ENCODE measurements at regions not wholly inside any gene's neighbourhood (a gene's known extent, or its start where the extent isn't known, plus 50 kb on each side); places are given as distances from the start of the nearest gene placed in this dataset.

- no peak for TF ChIP-seq ZC3H11A (IDR thresholded peaks at IDR 0.05)
- TF ChIP-seq USF2 (IDR thresholded peaks at IDR 0.05): no peak
- no peak for TF ChIP-seq GATA3 (IDR thresholded peaks at IDR 0.05; ENCODE audit: borderline replicate concordance)
- no peak for TF ChIP-seq ATOH8 (CRISPR knock-in tag; IDR thresholded peaks at IDR 0.05; ENCODE audit: low read depth)
Measured at GRCh38 chr14:29444805-29445204, 482.8 kb downstream of the PRKD1 start (continued).

GRCh38 chr14:29446971-29447370 lies 480.7 kb downstream of the PRKD1 start:
- DNase-seq (ENCODE audit: low read depth in 1 of 2, low spot score in 1 of 2): no peak
- WGBS (ENCODE audit: missing lambda C conversion rate): 20% methylated on average over 5 of the region's 5 CpGs
- H3K27ac ChIP-seq: no peak overlapping the region
- H3K4me2 ChIP-seq: no peak overlapping the region
- POLR2A ChIA-PET: no interaction called here
- no peak overlapping the region for H3K4me3 ChIP-seq
- H3K9me3 ChIP-seq: no peaks in the 10 kb centered on the region
- H3K4me1 ChIP-seq: no peaks in the 10 kb centered on the region
- CTCF ChIA-PET: no interaction called here
- ATAC-seq: no peak
- TF ChIP-seq EHF (CRISPR knock-in tag; IDR thresholded peaks at IDR 0.05): no peak
- no peak for TF ChIP-seq BHLHE40 (IDR thresholded peaks at IDR 0.05; ENCODE audit: low read depth, low read length)
- no peak for TF ChIP-seq FOSB (CRISPR knock-in tag; IDR thresholded peaks at IDR 0.05)
- TF ChIP-seq SREBF2 (IDR thresholded peaks at IDR 0.05): no peak
- TF ChIP-seq RAD21 (conservative IDR thresholded peaks at IDR 0.05 in 1 of 2, IDR thresholded peaks at IDR 0.05 in 1 of 2): no peak
- TF ChIP-seq ATOH8 (CRISPR knock-in tag; IDR thresholded peaks at IDR 0.05; ENCODE audit: low read depth): no peak
- no peak for TF ChIP-seq PBX3 (IDR thresholded peaks at IDR 0.05)
- TF ChIP-seq KDM5A (IDR thresholded peaks at IDR 0.05): no peak
- no peak for TF ChIP-seq RARB (CRISPR knock-in tag; IDR thresholded peaks at IDR 0.05)
- TF ChIP-seq TFCP2L1 (CRISPR knock-in tag; IDR thresholded peaks at IDR 0.05): no peak
- no peak for TF ChIP-seq HOXB5 (CRISPR knock-in tag; IDR thresholded peaks at IDR 0.05)
- TF ChIP-seq NPAS2 (CRISPR knock-in tag; IDR thresholded peaks at IDR 0.05; ENCODE audit: borderline replicate concordance): no peak
- TF ChIP-seq POLR2A (IDR thresholded peaks at IDR 0.05; ENCODE audit: low read length): no peak
- TF ChIP-seq, protein P1, sequence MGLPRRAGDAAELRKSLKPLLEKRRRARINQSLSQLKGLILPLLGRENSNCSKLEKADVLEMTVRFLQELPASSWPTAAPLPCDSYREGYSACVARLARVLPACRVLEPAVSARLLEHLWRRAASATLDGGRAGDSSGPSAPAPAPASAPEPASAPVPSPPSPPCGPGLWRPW (IDR thresholded peaks at IDR 0.05): no peak
- no peak for TF ChIP-seq EHMT2 (IDR thresholded peaks at IDR 0.05; ENCODE audit: low read depth)
- TF ChIP-seq BCL3 (IDR thresholded peaks at IDR 0.05): no peak
- no peak for FAIRE-seq

GRCh38 chr14:29451941-29452340 lies 475.7 kb downstream of the PRKD1 start:
- no peak overlapping the region for H3K27ac ChIP-seq
- FAIRE-seq (no peak), DNase-seq (ENCODE audit: low read depth in 1 of 2, low spot score in 1 of 2) (no peak), ATAC-seq (no peak)
- no peak overlapping the region for H3K4me2 ChIP-seq
- CTCF ChIA-PET: no interaction called here
- H3K4me1 ChIP-seq: no peaks in the 10 kb centered on the region
- 25% methylated on average over 2 of the region's 2 CpGs for WGBS (ENCODE audit: missing lambda C conversion rate)
- H3K4me3 ChIP-seq: no peak overlapping the region
- no peaks in the 10 kb centered on the region for H3K9me3 ChIP-seq
- TF ChIP-seq BCL3 (IDR thresholded peaks at IDR 0.05) (no peak), FOSL2 (IDR thresholded peaks at IDR 0.05) (no peak), FOSL2 (CRISPR knock-in tag; IDR thresholded peaks at IDR 0.05) (no peak), RARB (CRISPR knock-in tag; IDR thresholded peaks at IDR 0.05) (no peak), HOXB5 (CRISPR knock-in tag; IDR thresholded peaks at IDR 0.05) (no peak), CHD4 (IDR thresholded peaks at IDR 0.05; ENCODE audit: borderline replicate concordance) (no peak), REST (IDR thresholded peaks at IDR 0.05) (no peak), RAD21 (conservative IDR thresholded peaks at IDR 0.05 in 1 of 2, IDR thresholded peaks at IDR 0.05 in 1 of 2) (no peak), KDM5A (IDR thresholded peaks at IDR 0.05) (no peak), ZC3H11A (IDR thresholded peaks at IDR 0.05) (no peak), MAZ (IDR thresholded peaks at IDR 0.05; ENCODE audit: borderline replicate concordance, low read depth, low read length) (no peak), MYC (IDR thresholded peaks at IDR 0.05; ENCODE audit: borderline replicate concordance, low read length) (no peak), CBX2 (IDR thresholded peaks at IDR 0.05; ENCODE audit: borderline replicate concordance, low read depth) (no peak)
- POLR2A ChIA-PET: no interaction called here

Measured in A549 (cell line).